GM12891 (cell line): ENCODE measurements at regions not wholly inside any gene's neighbourhood (a gene's known extent, or its start where the extent isn't known, plus 50 kb on each side); places are given as distances from the start of the nearest gene placed in this dataset.

Experiments used
- PAX5 ChIP-seq: IDR thresholded peaks from 2 replicates; pipeline ENCODE4 v1.6.1; 2011; ENCODE audit warnings: low read length, moderate library complexity, mild to moderate bottlenecking; ENCODE audit not compliant: insufficient read depth, severe bottlenecking
- POLR2A ChIP-seq: IDR thresholded peaks from 2 replicates; pipeline ENCODE4 v1.6.1; 2011; ENCODE audit warnings: low read depth, low read length, control low read depth
- POLR2AphosphoS5 ChIP-seq: IDR thresholded peaks from 2 replicates; pipeline ENCODE4 v1.6.1; 2011; ENCODE audit warnings: low read depth, low read length, control low read depth

GRCh38 chr1:82225421-82226185, 424.9 kb downstream of the ADGRL2 start:
- TF ChIP-seq POLR2A (no peak), PAX5 (no peak), POLR2AphosphoS5 (no peak)
